ENCODE measurements at regions not wholly inside any gene's neighbourhood (a gene's known extent, or its start where the extent isn't known, plus 50 kb on each side); places are given as distances from the start of the nearest gene placed in this dataset.

DNA sequence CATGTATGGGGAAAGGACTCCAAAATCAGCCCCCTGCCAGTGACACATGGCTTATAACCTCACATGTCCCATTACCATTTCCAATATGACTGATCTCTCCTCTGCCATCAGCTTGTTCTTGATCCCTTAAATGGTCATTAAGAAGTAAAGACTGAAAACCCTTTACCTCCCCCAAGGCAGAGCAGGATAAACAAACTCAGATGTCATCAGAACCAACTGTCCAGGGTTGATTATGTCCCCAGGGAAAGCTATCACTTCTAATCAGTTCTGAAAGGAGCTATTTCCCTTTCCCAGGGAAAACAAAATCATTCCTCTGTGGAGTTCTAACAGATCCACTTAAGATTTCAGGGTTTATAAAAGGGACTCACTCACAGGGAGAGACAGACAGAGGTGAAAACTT, 350.9 kb downstream of the SUCLA2 start:
- Histone ChIP-seq H3K9ac (ENCODE audit: low read depth, low read length, poor library complexity, severe bottlenecking) (no peak overlapping the region), H3K4me3 (ENCODE audit: low read length, poor library complexity, severe bottlenecking) (no peak overlapping the region), H4K20me1 (ENCODE audit: insufficient read depth, low read length, poor library complexity, severe bottlenecking) (no peaks in the 10 kb centered on the region), H3F3A (ENCODE audit: low read depth) (no peaks in the 10 kb centered on the region), H3K9me3 (ENCODE audit: insufficient read depth, low read depth, low read length) (no peaks in the 10 kb centered on the region), H3K79me2 (ENCODE audit: insufficient read depth, low read length) (no peaks in the 10 kb centered on the region), H3K27me3 (ENCODE audit: insufficient read depth, low read length, poor library complexity, severe bottlenecking) (no peaks in the 10 kb centered on the region), H3K4me1 (ENCODE audit: insufficient read depth, low read length, poor library complexity, severe bottlenecking) (no peaks in the 10 kb centered on the region), H3K4me2 (ENCODE audit: low read depth, low read length, poor library complexity, severe bottlenecking) (no peak overlapping the region), H3K9me2 (replicated peaks; ENCODE audit: low read depth, low read length) (no peaks in the 10 kb centered on the region), H2AFZ (ENCODE audit: low read length) (no peak overlapping the region), H3K36me3 (ENCODE audit: insufficient read depth, low read length) (no peaks in the 10 kb centered on the region)
- TF ChIP-seq, protein P1, sequence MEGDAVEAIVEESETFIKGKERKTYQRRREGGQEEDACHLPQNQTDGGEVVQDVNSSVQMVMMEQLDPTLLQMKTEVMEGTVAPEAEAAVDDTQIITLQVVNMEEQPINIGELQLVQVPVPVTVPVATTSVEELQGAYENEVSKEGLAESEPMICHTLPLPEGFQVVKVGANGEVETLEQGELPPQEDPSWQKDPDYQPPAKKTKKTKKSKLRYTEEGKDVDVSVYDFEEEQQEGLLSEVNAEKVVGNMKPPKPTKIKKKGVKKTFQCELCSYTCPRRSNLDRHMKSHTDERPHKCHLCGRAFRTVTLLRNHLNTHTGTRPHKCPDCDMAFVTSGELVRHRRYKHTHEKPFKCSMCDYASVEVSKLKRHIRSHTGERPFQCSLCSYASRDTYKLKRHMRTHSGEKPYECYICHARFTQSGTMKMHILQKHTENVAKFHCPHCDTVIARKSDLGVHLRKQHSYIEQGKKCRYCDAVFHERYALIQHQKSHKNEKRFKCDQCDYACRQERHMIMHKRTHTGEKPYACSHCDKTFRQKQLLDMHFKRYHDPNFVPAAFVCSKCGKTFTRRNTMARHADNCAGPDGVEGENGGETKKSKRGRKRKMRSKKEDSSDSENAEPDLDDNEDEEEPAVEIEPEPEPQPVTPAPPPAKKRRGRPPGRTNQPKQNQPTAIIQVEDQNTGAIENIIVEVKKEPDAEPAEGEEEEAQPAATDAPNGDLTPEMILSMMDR (conservative IDR thresholded peaks at IDR 0.05; ENCODE audit: low read length): no peak
- no peak for TF ChIP-seq EZH2phosphoT487 (IDR thresholded peaks at IDR 0.05; ENCODE audit: borderline replicate concordance)

DNA sequence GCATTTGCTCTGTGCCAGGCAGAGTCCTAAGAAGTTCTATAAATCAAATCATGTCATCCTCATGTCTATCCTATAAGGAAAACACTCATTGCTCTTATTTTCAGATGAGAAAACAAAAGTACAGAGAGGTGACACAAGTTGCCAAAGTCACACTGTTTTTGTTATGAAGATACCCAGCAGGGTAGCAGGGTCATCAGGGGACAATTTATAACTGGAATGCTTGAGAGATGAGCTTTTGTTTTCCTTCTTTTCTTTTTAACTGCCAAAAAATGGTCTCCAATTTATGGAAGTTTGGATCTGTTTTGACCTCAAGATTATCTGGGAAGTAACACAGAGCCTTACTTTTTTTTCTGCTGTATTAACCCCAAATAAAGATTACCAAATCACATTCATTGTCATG, 354.1 kb downstream of the SUCLA2 start:
- H3K9ac ChIP-seq (ENCODE audit: low read depth, low read length, poor library complexity, severe bottlenecking): no peak overlapping the region
- H3K4me1 ChIP-seq (ENCODE audit: insufficient read depth, low read length, poor library complexity, severe bottlenecking): no peaks in the 10 kb centered on the region
- no peaks in the 10 kb centered on the region for H3K79me2 ChIP-seq (ENCODE audit: insufficient read depth, low read length)
- H3K9me2 ChIP-seq (replicated peaks; ENCODE audit: low read depth, low read length): no peaks in the 10 kb centered on the region
- TF ChIP-seq, protein P1 (conservative IDR thresholded peaks at IDR 0.05; ENCODE audit: low read length): no peak
- no peak for TF ChIP-seq EZH2phosphoT487 (IDR thresholded peaks at IDR 0.05; ENCODE audit: borderline replicate concordance)
- H4K20me1 ChIP-seq (ENCODE audit: insufficient read depth, low read length, poor library complexity, severe bottlenecking): no peaks in the 10 kb centered on the region
- no peaks in the 10 kb centered on the region for H3K9me3 ChIP-seq (ENCODE audit: insufficient read depth, low read depth, low read length)
- no peak overlapping the region for H3K4me2 ChIP-seq (ENCODE audit: low read depth, low read length, poor library complexity, severe bottlenecking)
- no peak overlapping the region for H3K4me3 ChIP-seq (ENCODE audit: low read length, poor library complexity, severe bottlenecking)
- H3F3A ChIP-seq (ENCODE audit: low read depth): no peaks in the 10 kb centered on the region
- no peaks in the 10 kb centered on the region for H3K27me3 ChIP-seq (ENCODE audit: insufficient read depth, low read length, poor library complexity, severe bottlenecking)
- H3K36me3 ChIP-seq (ENCODE audit: insufficient read depth, low read length): no peaks in the 10 kb centered on the region
- H2AFZ ChIP-seq (ENCODE audit: low read length): no peak overlapping the region

DNA sequence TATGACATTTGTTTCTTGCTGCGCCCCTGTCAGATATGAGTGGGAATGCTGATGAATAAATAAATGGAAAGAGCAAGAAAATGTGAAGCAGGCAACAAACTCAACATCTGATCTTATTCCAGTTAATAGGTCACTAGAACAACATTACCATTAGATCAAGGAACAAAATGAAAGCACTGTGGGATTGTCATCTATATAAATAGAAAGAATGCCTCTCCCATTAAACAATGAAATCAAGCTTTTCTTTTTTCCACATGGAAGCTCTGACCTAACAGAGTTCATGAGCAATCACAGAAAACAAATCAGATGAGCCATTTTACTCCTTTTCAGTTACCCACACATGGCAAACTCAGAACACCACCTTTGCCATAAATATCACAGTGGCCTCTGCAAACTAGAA, 354.8 kb downstream of the SUCLA2 start:
- Histone ChIP-seq H3K9ac (ENCODE audit: low read depth, low read length, poor library complexity, severe bottlenecking) (no peak overlapping the region), H3F3A (ENCODE audit: low read depth) (no peaks in the 10 kb centered on the region), H3K4me2 (ENCODE audit: low read depth, low read length, poor library complexity, severe bottlenecking) (no peak overlapping the region), H3K4me3 (ENCODE audit: low read length, poor library complexity, severe bottlenecking) (no peak overlapping the region), H4K20me1 (ENCODE audit: insufficient read depth, low read length, poor library complexity, severe bottlenecking) (no peaks in the 10 kb centered on the region), H3K79me2 (ENCODE audit: insufficient read depth, low read length) (no peaks in the 10 kb centered on the region), H2AFZ (ENCODE audit: low read length) (no peak overlapping the region), H3K4me1 (ENCODE audit: insufficient read depth, low read length, poor library complexity, severe bottlenecking) (no peaks in the 10 kb centered on the region), H3K9me3 (ENCODE audit: insufficient read depth, low read depth, low read length) (no peaks in the 10 kb centered on the region), H3K36me3 (ENCODE audit: insufficient read depth, low read length) (no peaks in the 10 kb centered on the region), H3K9me2 (replicated peaks; ENCODE audit: low read depth, low read length) (no peaks in the 10 kb centered on the region), H3K27me3 (ENCODE audit: insufficient read depth, low read length, poor library complexity, severe bottlenecking) (no peaks in the 10 kb centered on the region)
- no peak for TF ChIP-seq EZH2phosphoT487 (IDR thresholded peaks at IDR 0.05; ENCODE audit: borderline replicate concordance)
- TF ChIP-seq, protein P1 (conservative IDR thresholded peaks at IDR 0.05; ENCODE audit: low read length): no peak

All from Loucy (cell line).